IMR-90 (cell line): ENCODE measurements at regions not wholly inside any gene's neighbourhood (a gene's known extent, or its start where the extent isn't known, plus 50 kb on each side); places are given as distances from the start of the nearest gene placed in this dataset.

Experiments used
- ATAC-seq: fragments of 200-7000 bp; cut with Tn5 transposase; 2 replicates; pipeline ENCODE4 v1.9.1; 2020; ENCODE audit warnings: low read depth, mild to moderate bottlenecking, moderate library complexity
- BruUV-seq: library from RNA; stranded (reverse); fragments of 400-500 nt; replicated peaks from 2 replicates; lab custom pipeline; 2021; lab: Mats Ljungman, UMichigan
- CTCF ChIA-PET: fragments of 300-600 bp; formaldehyde crosslinking; extraction: SDS; loops from one replicate; lab custom pipeline; 2021; ENCODE audit warnings: antibody characterized with exemption; lab: Yijun Ruan, JAX
- POLR2A ChIA-PET: fragments of 300-600 bp; sonication (Branson Sonifier 250); formaldehyde crosslinking; loops from one replicate; lab custom pipeline; 2022; ENCODE audit warnings: antibody characterized with exemption; ENCODE audit not compliant: unreplicated experiment; lab: Charles Lee
- DNase-seq: peaks from one replicate; pipeline ENCODE4 v3.0.0; 2013
- H2AFZ ChIP-seq: replicated peaks from 2 replicates; pipeline ENCODE3; 2013; ENCODE audit warnings: low read length, mild to moderate bottlenecking; ENCODE audit not compliant: poor library complexity
- H2AK5ac ChIP-seq: 2 replicates; pipeline ENCODE4 v1.6.1; 2013; ENCODE audit warnings: low read depth, low read length, inconsistent platforms
- H2AK9ac ChIP-seq: replicated peaks from 2 replicates; pipeline ENCODE3; 2013; ENCODE audit warnings: mild to moderate bottlenecking, low read depth, low read length, moderate library complexity; ENCODE audit not compliant: poor library complexity
- H2BK120ac ChIP-seq: 2 replicates; pipeline ENCODE4 v1.6.1; 2013; ENCODE audit warnings: low read depth, low read length, inconsistent platforms
- H2BK15ac ChIP-seq: 3 replicates; pipeline ENCODE4 v1.6.1; 2013; ENCODE audit warnings: low read depth, low read length, inconsistent platforms
- H2BK20ac ChIP-seq: 2 replicates; pipeline ENCODE4 v1.6.1; 2013; ENCODE audit warnings: low read depth, mild to moderate bottlenecking, inconsistent platforms, low read length, moderate library complexity
- H2BK5ac ChIP-seq: 2 replicates; pipeline ENCODE4 v1.6.1; 2013; ENCODE audit warnings: mild to moderate bottlenecking, low read depth, low read length, inconsistent platforms; ENCODE audit not compliant: poor library complexity, severe bottlenecking
- H3K14ac ChIP-seq: replicated peaks from 2 replicates; pipeline ENCODE4 v1.6.1; 2013; ENCODE audit warnings: low read depth, low read length, inconsistent platforms
- H3K18ac ChIP-seq: 2 replicates; pipeline ENCODE4 v1.6.1; 2013; ENCODE audit warnings: low read depth, low read length, control low read depth
- H3K23ac ChIP-seq: 2 replicates; pipeline ENCODE4 v1.6.1; 2013; ENCODE audit warnings: low read depth, low read length, inconsistent platforms
- H3K27ac ChIP-seq: 2 replicates; pipeline ENCODE4 v1.5.1; 2013; ENCODE audit warnings: mild to moderate bottlenecking, control low read depth, low read length; ENCODE audit not compliant: insufficient read depth
- H3K27me3 ChIP-seq: 2 replicates; pipeline ENCODE4 v1.6.1; 2013; ENCODE audit warnings: low read length; ENCODE audit not compliant: control insufficient read depth, insufficient read depth
- H3K36me3 ChIP-seq: 2 replicates; pipeline ENCODE4 v1.6.1; 2013; ENCODE audit warnings: low read length, mixed read lengths; ENCODE audit not compliant: control insufficient read depth, insufficient read depth
- H3K4ac ChIP-seq: 2 replicates; pipeline ENCODE4 v1.6.1; 2013; ENCODE audit warnings: low read depth, low read length, inconsistent platforms
- H3K4me1 ChIP-seq: 2 replicates; pipeline ENCODE4 v1.6.1; 2013; ENCODE audit warnings: low read length, mixed read lengths; ENCODE audit not compliant: control insufficient read depth, insufficient read depth
- H3K4me2 ChIP-seq: 2 replicates; pipeline ENCODE4 v1.6.1; 2013; ENCODE audit warnings: low read depth, mild to moderate bottlenecking, control low read depth, low read length, moderate library complexity
- H3K4me3 ChIP-seq: 2 replicates; pipeline ENCODE4 v1.5.1; 2013; ENCODE audit warnings: low read depth, mild to moderate bottlenecking, control low read depth, low read length, moderate library complexity; ENCODE audit not compliant: insufficient read depth
- H3K56ac ChIP-seq: 2 replicates; pipeline ENCODE4 v1.6.1; 2013; ENCODE audit warnings: low read length, inconsistent platforms; ENCODE audit not compliant: insufficient read depth; ENCODE audit errors: extremely low read depth
- H3K79me1 ChIP-seq, 2 experiments: 2 replicates each; pipeline ENCODE4 v1.6.1; 2013; ENCODE audit warnings: low read length in 2 of 2, inconsistent platforms in 1 of 2, low read depth in 1 of 2
- H3K9ac ChIP-seq: 2 replicates; pipeline ENCODE4 v1.6.1; 2013; ENCODE audit warnings: low read depth, low read length, control low read depth
- H3K9me1 ChIP-seq: 2 replicates; pipeline ENCODE4 v1.6.1; 2013; ENCODE audit warnings: low read length, inconsistent platforms; ENCODE audit not compliant: insufficient read depth
- H3K9me3 ChIP-seq: 2 replicates; pipeline ENCODE4 v1.6.1; 2013; ENCODE audit warnings: low read length; ENCODE audit not compliant: control insufficient read depth, insufficient read depth
- H4K20me1 ChIP-seq: 2 replicates; pipeline ENCODE4 v1.6.1; 2013; ENCODE audit warnings: low read length, inconsistent platforms; ENCODE audit not compliant: insufficient read depth
- H4K5ac ChIP-seq: 2 replicates; pipeline ENCODE4 v1.6.1; 2013; ENCODE audit warnings: mild to moderate bottlenecking, low read depth, low read length, control low read depth
- H4K8ac ChIP-seq, 2 experiments: 2 replicates each; pipeline ENCODE4 v1.6.1; 2013; ENCODE audit warnings: low read depth in 2 of 2, low read length in 2 of 2, control low read depth in 1 of 2, inconsistent platforms in 1 of 2
- H4K91ac ChIP-seq: 2 replicates; pipeline ENCODE4 v1.6.1; 2013; ENCODE audit warnings: low read depth, low read length, inconsistent platforms; ENCODE audit not compliant: insufficient read depth
- BHLHE40 ChIP-seq: fragments of 150-350 bp; IDR thresholded peaks from 2 replicates; pipeline ENCODE4 v1.6.1; 2016; ENCODE audit warnings: mild to moderate bottlenecking, low read depth, low read length
- CEBPB ChIP-seq: IDR thresholded peaks from 2 replicates; pipeline ENCODE4 v1.6.1; 2012; ENCODE audit warnings: low read depth, low read length, improper control_type of control experiment
- CHD1 ChIP-seq: IDR thresholded peaks from 2 replicates; pipeline ENCODE4 v1.6.1; 2012; ENCODE audit warnings: low read depth, low read length, improper control_type of control experiment
- FOS ChIP-seq: fragments of 150-350 bp; IDR thresholded peaks from 2 replicates; pipeline ENCODE4 v1.6.1; 2016; ENCODE audit warnings: low read depth, low read length
- MAFK ChIP-seq: IDR thresholded peaks from 2 replicates; pipeline ENCODE4 v1.6.1; 2012; ENCODE audit warnings: low read depth, low read length, improper control_type of control experiment
- MAZ ChIP-seq: IDR thresholded peaks from 2 replicates; pipeline ENCODE4 v1.6.1; 2012; ENCODE audit warnings: low read depth, mild to moderate bottlenecking, low read length, improper control_type of control experiment, moderate library complexity, borderline replicate concordance
- MXI1 ChIP-seq: IDR thresholded peaks from 2 replicates; pipeline ENCODE4 v1.6.1; 2012; ENCODE audit warnings: low read depth, mild to moderate bottlenecking, low read length, moderate library complexity, borderline replicate concordance
- NFE2L2 ChIP-seq: fragments of 150-350 bp; IDR thresholded peaks from 2 replicates; pipeline ENCODE4 v1.6.1; 2016; ENCODE audit warnings: low read depth, mild to moderate bottlenecking, low read length
- POLR2A ChIP-seq: IDR thresholded peaks from 2 replicates; pipeline ENCODE4 v1.6.1; 2012; ENCODE audit warnings: mild to moderate bottlenecking, low read depth, low read length
- RAD21 ChIP-seq: IDR thresholded peaks from 2 replicates; pipeline ENCODE4 v1.6.1; 2012; ENCODE audit warnings: low read length, improper control_type of control experiment
- RCOR1 ChIP-seq: IDR thresholded peaks from 2 replicates; pipeline ENCODE4 v1.6.1; 2012; ENCODE audit warnings: mild to moderate bottlenecking, low read length, improper control_type of control experiment; ENCODE audit not compliant: insufficient replicate concordance
- RFX5 ChIP-seq: IDR thresholded peaks from 2 replicates; pipeline ENCODE4 v1.8.0; 2012; ENCODE audit warnings: low read depth, mild to moderate bottlenecking, low read length, moderate library complexity
- SMC3 ChIP-seq: fragments of 150-350 bp; IDR thresholded peaks from 2 replicates; pipeline ENCODE4 v1.6.1; 2016; ENCODE audit warnings: low read depth, mild to moderate bottlenecking, antibody characterized with exemption, low read length, moderate library complexity
- WGBS, 2 experiments: methylation state at CpG; one replicate each; pipeline versions ENCODE4 v1.1.5 to v1.1.7; 2013; ENCODE audit warnings: missing lambda C conversion rate in 2 of 2; ENCODE audit not compliant: insufficient read length in 1 of 2; ENCODE audit errors: extremely low coverage in 2 of 2; 5-methylcytosine and 5-hydroxymethylcytosine counted together
- dilution Hi-C: fragments of 300-500 bp; cut with HindIII; formaldehyde crosslinking; loops from one replicate; pipeline ENCODE4 v1.14.3; 2018; ENCODE audit warnings: low sequenced_read_pairs; ENCODE audit not compliant: unreplicated experiment
- in situ Hi-C: fragments of 300-500 bp; cut with MboI; formaldehyde crosslinking; loops from 3 replicates; pipeline ENCODE4 v1.14.3; 2019; ENCODE audit warnings: low sequenced_read_pairs, inconsistent platforms, mixed read lengths
- intact Hi-C: fragments of 100-400 bp; cut with micrococcal nuclease; formaldehyde crosslinking; loops from 2 replicates; pipeline ENCODE4 v1.10.0; 2022
- TF ChIP-seq, protein P1 (sequence below): conservative IDR thresholded peaks from 2 replicates; pipeline ENCODE4 v1.5.1; 2012; ENCODE audit warnings: mild to moderate bottlenecking, low read depth, low read length, improper control_type of control experiment
- TF ChIP-seq, protein P2 (sequence below): fragments of 150-350 bp; IDR thresholded peaks from 2 replicates; pipeline ENCODE4 v1.6.1; 2016; ENCODE audit warnings: low read depth, mild to moderate bottlenecking, low read length, moderate library complexity, borderline replicate concordance
- TF ChIP-seq, protein P3 (sequence below): fragments of 150-350 bp; IDR thresholded peaks from 2 replicates; pipeline ENCODE4 v1.6.1; 2017; ENCODE audit warnings: mild to moderate bottlenecking, antibody characterized with exemption, low read length, low read depth

DNA sequence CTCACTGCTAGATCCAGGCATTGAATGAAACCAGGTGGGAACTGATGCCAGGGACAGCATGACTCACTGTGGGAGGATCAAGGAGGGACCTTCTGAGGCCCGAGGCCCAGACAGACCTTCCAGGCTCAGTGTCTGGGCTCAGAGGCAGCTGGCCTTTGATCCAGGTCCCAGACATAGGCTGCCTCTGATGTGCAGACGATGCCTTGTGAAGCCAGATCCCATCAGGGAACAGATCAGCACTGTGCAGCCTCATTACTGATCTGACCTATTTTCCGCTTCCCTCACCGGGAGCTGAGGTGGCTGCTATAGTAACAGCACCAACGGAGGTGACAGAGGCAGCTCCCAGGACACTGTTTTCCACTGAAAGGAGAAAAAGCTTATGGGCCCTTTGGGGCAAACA is 399.5 kb downstream of the MATN1 start:
- Histone ChIP-seq H3K27ac (no peak overlapping the region), H3K4ac (no peak overlapping the region), H3K4me1 (no peaks in the 10 kb centered on the region), H3K36me3 (no peaks in the 10 kb centered on the region), H3K4me2 (no peak overlapping the region), H3K27me3 (no peaks in the 10 kb centered on the region), H3K56ac (no peak overlapping the region), H2AK9ac (no peak overlapping the region), H3K4me3 (no peak overlapping the region), H2AK5ac (no peak overlapping the region), H2BK15ac (no peak overlapping the region), H2BK120ac (no peak overlapping the region), H3K79me1 (no peaks in the 10 kb centered on the region), H2AFZ (no peak overlapping the region), H4K91ac (no peak overlapping the region), H4K8ac (no peak overlapping the region), H2BK5ac (no peak overlapping the region), H3K14ac (no peak overlapping the region), H3K18ac (no peak overlapping the region), H2BK20ac (no peak overlapping the region), H3K9me3 (no peaks in the 10 kb centered on the region), H4K5ac (no peak overlapping the region), H4K20me1 (no peaks in the 10 kb centered on the region), H3K23ac (no peak overlapping the region), H3K9me1 (no peaks in the 10 kb centered on the region), H3K9ac (no peak overlapping the region)
- no peak for ATAC-seq
- in situ Hi-C loops: no loop called here
- ChIA-PET CTCF (no interaction called here), POLR2A (no interaction called here)
- intact Hi-C loops: no loop called here
- dilution Hi-C loops: no loop called here
- BruUV-seq: no TSS peak
- WGBS, 2 experiments: 61% methylated on average over 3 of the region's 5 CpGs; no CpG with 5 or more reads in 1 of the 2 experiments
- TF ChIP-seq FOS: no peak
- no peak for TF ChIP-seq RAD21
- no peak for TF ChIP-seq BHLHE40
- TF ChIP-seq MAFK: no peak
- no peak for TF ChIP-seq CHD1
- no peak for TF ChIP-seq MXI1
- TF ChIP-seq, protein P1, sequence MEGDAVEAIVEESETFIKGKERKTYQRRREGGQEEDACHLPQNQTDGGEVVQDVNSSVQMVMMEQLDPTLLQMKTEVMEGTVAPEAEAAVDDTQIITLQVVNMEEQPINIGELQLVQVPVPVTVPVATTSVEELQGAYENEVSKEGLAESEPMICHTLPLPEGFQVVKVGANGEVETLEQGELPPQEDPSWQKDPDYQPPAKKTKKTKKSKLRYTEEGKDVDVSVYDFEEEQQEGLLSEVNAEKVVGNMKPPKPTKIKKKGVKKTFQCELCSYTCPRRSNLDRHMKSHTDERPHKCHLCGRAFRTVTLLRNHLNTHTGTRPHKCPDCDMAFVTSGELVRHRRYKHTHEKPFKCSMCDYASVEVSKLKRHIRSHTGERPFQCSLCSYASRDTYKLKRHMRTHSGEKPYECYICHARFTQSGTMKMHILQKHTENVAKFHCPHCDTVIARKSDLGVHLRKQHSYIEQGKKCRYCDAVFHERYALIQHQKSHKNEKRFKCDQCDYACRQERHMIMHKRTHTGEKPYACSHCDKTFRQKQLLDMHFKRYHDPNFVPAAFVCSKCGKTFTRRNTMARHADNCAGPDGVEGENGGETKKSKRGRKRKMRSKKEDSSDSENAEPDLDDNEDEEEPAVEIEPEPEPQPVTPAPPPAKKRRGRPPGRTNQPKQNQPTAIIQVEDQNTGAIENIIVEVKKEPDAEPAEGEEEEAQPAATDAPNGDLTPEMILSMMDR: no peak
- no peak for TF ChIP-seq CEBPB
- TF ChIP-seq MAZ: no peak
- TF ChIP-seq RFX5: no peak
- no peak for TF ChIP-seq NFE2L2
- TF ChIP-seq, protein P2, sequence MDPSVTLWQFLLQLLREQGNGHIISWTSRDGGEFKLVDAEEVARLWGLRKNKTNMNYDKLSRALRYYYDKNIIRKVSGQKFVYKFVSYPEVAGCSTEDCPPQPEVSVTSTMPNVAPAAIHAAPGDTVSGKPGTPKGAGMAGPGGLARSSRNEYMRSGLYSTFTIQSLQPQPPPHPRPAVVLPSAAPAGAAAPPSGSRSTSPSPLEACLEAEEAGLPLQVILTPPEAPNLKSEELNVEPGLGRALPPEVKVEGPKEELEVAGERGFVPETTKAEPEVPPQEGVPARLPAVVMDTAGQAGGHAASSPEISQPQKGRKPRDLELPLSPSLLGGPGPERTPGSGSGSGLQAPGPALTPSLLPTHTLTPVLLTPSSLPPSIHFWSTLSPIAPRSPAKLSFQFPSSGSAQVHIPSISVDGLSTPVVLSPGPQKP: no peak
- no peak for TF ChIP-seq RCOR1
- TF ChIP-seq SMC3: no peak
- TF ChIP-seq, protein P3, sequence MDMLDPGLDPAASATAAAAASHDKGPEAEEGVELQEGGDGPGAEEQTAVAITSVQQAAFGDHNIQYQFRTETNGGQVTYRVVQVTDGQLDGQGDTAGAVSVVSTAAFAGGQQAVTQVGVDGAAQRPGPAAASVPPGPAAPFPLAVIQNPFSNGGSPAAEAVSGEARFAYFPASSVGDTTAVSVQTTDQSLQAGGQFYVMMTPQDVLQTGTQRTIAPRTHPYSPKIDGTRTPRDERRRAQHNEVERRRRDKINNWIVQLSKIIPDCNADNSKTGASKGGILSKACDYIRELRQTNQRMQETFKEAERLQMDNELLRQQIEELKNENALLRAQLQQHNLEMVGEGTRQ: no peak
- TF ChIP-seq POLR2A: no peak
- no peak for DNase-seq
